C4-2B (cell line): ENCODE measurements at regions not wholly inside any gene's neighbourhood (a gene's known extent, or its start where the extent isn't known, plus 50 kb on each side); places are given as distances from the start of the nearest gene placed in this dataset.

Experiments
- H3K27ac ChIP-seq: fragments of 450-650 bp; 2 replicates; pipeline ENCODE4 v1.5.1; 2017
- ZFX ChIP-seq: fragments of 450-650 bp; IDR thresholded peaks from 2 replicates; pipeline ENCODE4 v1.6.1; 2017
- TF ChIP-seq, protein P1 (sequence below): fragments of 450-650 bp; conservative IDR thresholded peaks from 2 replicates; pipeline ENCODE4 v1.5.1; 2017; ENCODE audit warnings: mild to moderate bottlenecking

DNA sequence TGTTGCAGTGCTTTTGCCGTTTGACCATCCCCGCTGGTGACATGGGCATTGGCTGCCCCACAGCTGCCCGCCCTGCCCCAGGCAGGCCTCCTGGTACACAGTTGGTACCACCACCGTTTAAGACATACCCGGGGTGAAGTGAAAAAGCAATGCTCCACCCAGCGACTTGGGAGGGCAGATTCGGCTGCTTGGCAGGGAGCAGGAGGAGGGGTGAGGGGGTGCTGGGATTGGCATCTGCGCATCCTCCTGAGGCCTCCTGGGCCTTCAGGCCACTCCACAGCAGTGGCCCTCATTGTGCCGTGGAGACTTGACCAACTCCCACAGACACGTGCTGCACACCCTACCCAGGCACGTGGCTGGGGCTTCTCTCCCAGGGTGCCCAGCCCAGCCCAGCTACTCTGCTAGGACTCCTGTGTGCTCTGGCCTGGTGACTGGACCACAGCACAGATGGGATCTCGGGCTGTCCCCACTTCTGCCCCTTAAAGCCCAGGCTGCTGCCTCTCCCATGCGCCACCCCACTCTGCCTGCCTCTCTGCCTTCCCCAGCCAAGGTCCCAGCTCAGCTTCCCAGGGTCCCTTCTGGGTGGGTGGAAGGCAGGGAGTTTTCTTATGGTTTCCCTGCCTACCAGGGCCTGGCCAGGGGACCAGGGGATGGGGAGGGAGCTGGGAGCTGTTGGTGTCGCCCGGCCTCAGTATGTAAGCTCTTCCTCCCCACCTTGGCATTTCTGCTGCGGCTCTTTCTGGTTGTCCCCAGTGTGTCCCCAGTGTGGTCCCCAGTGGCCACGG lies 157.0 kb upstream of the HS6ST1 start:
- TF ChIP-seq, protein P1, sequence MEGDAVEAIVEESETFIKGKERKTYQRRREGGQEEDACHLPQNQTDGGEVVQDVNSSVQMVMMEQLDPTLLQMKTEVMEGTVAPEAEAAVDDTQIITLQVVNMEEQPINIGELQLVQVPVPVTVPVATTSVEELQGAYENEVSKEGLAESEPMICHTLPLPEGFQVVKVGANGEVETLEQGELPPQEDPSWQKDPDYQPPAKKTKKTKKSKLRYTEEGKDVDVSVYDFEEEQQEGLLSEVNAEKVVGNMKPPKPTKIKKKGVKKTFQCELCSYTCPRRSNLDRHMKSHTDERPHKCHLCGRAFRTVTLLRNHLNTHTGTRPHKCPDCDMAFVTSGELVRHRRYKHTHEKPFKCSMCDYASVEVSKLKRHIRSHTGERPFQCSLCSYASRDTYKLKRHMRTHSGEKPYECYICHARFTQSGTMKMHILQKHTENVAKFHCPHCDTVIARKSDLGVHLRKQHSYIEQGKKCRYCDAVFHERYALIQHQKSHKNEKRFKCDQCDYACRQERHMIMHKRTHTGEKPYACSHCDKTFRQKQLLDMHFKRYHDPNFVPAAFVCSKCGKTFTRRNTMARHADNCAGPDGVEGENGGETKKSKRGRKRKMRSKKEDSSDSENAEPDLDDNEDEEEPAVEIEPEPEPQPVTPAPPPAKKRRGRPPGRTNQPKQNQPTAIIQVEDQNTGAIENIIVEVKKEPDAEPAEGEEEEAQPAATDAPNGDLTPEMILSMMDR, result no peak
- TF ChIP-seq ZFX, result no peak
- H3K27ac ChIP-seq, result no peak overlapping the region

DNA sequence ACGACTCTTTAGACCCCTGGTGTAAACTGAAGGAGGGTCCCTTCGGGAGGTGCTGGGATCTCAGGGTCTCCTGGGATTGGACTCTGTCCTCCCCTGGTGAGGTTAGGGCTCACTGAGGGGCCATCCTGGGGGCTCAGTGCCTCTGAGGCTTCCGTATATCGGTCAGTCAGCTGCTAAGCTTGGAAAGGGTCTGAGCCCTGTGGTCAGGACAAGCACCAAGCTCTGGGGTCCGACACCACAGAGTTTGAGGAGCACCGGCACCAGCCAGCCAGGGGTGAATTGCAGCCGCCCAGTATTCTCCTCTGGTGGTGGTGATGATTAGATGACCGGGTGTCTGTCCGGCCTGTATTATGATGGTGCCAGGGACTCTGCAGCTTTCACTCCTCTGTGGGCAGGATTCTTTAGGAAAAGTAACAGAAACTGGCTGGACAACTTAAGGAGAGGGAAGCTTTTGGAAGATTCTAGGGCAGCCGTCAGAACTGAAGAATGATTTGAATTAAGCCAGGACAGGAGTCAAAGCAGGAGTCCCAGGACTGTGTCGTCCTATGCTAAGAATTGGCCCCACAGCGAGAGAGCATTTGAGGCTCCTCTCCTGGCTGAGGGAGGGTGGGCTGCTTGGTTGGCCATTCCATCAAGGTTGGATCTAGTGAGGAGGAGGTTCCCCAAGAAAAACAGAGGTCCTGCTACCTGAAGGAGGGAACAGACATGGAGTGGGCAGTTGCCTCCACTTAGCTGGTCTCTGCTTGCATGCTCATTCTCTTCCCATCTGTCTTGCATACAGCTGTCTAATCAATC lies 158.6 kb upstream of the HS6ST1 start:
- H3K27ac ChIP-seq, result no peak overlapping the region
- TF ChIP-seq, protein P1, result no peak
- no peak for TF ChIP-seq ZFX

DNA sequence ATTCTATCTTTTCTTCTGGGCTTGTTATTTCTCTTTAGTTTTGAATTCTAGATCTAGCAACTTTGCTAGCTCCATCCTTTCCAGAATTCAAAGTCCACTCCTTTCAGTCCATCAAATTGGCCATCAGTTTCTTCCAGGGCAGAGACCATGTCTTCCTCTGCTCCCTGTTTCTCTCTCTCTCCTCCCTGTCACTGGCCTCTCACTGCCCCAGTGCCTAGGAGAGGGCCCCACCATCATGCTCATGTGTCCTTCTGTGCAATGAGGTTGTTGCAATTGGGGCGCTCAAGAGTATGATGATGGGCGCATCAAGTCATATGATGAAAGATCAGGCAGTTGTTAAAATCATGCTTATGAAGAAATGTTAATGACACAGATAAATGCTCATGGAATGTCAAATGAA lies 159.2 kb upstream of the HS6ST1 start:
- TF ChIP-seq ZFX, result no peak
- TF ChIP-seq, protein P1, result no peak
- no peak overlapping the region for H3K27ac ChIP-seq

- TF ChIP-seq, protein P1, result no peak
- TF ChIP-seq ZFX, result no peak
- no peak overlapping the region for H3K27ac ChIP-seq
Observed at GRCh38 chr2:128485761-128486639, 167.3 kb upstream of the HS6ST1 start.

GRCh38 chr2:128486640-128487375 lies 168.1 kb upstream of the HS6ST1 start:
- TF ChIP-seq, protein P1, result no peak
- no peak for TF ChIP-seq ZFX
- no peak overlapping the region for H3K27ac ChIP-seq

- TF ChIP-seq, protein P1, result no peak
- H3K27ac ChIP-seq, result no peak overlapping the region
Observed at GRCh38 chr2:128487650-128488387, 169.2 kb upstream of the HS6ST1 start.
